ENCODE measurements at regions not wholly inside any gene's neighbourhood (a gene's known extent, or its start where the extent isn't known, plus 50 kb on each side); places are given as distances from the start of the nearest gene placed in this dataset.

GRCh38 chr14:22497144-22497423 lies 91.9 kb downstream of the DAD1 start:
- Histone ChIP-seq H3K4me3 (ENCODE audit: low read depth in 2 of 2, low read length in 2 of 2) (no peak overlapping the region), H3K36me3 (ENCODE audit: control insufficient read depth, insufficient read depth, low read length) (no peaks in the 10 kb centered on the region), H3K4me1 (ENCODE audit: control insufficient read depth, insufficient read depth, low read length) (no peaks in the 10 kb centered on the region), H3K27me3 (ENCODE audit: control insufficient read depth, insufficient read depth, low read length) (peaks cover 3% of the 10 kb centered on the region), H3K9me3 (ENCODE audit: control insufficient read depth, insufficient read depth, low read depth, low read length) (no peaks in the 10 kb centered on the region), H3K27ac (ENCODE audit: low read length) (no peak overlapping the region)
- intact Hi-C loops (cut with micrococcal nuclease; ENCODE audit: unreplicated experiment) (no loop called here), in situ Hi-C loops (cut with HindIII; ENCODE audit: low pct_unique_long_range_greater_than_20kb, low sequenced_read_pairs) (no loop called here)
- TF ChIP-seq CTCF (IDR thresholded peaks at IDR 0.05): no peak
- no peak for TF ChIP-seq SIN3A (IDR thresholded peaks at IDR 0.05; ENCODE audit: borderline replicate concordance, insufficient read depth, low read depth, low read length)
- no peak for TF ChIP-seq POLR2AphosphoS5 (IDR thresholded peaks at IDR 0.05; ENCODE audit: low read depth, low read length)
- TF ChIP-seq TCF7L2 (IDR thresholded peaks at IDR 0.05; ENCODE audit: low read depth, low read length): no peak
- TF ChIP-seq REST (IDR thresholded peaks at IDR 0.05; ENCODE audit: insufficient read depth in 1 of 2, low read depth in 2 of 2, low read length in 1 of 2): no peak
- no TSS peak for BruUV-seq (replicated peaks)
- CTCF ChIA-PET: no interaction called here
- ATAC-seq (no peak), DNase-seq (ENCODE audit: low read depth, low spot score) (no peak)
- POLR2A ChIA-PET: no interaction called here

- POLR2A ChIA-PET: no interaction called here
- no peak for TF ChIP-seq TCF7L2 (IDR thresholded peaks at IDR 0.05; ENCODE audit: low read depth, low read length)
- TF ChIP-seq REST (IDR thresholded peaks at IDR 0.05; ENCODE audit: insufficient read depth in 1 of 2, low read depth in 2 of 2, low read length in 1 of 2): no peak
- TF ChIP-seq CTCF (IDR thresholded peaks at IDR 0.05): no peak
- TF ChIP-seq POLR2AphosphoS5 (IDR thresholded peaks at IDR 0.05; ENCODE audit: low read depth, low read length): no peak
- TF ChIP-seq SIN3A (IDR thresholded peaks at IDR 0.05; ENCODE audit: borderline replicate concordance, insufficient read depth, low read depth, low read length): no peak
- CTCF ChIA-PET: no interaction called here
- Histone ChIP-seq H3K36me3 (ENCODE audit: control insufficient read depth, insufficient read depth, low read length) (no peaks in the 10 kb centered on the region), H3K4me3 (ENCODE audit: low read depth in 2 of 2, low read length in 2 of 2) (no peak overlapping the region), H3K9me3 (ENCODE audit: control insufficient read depth, insufficient read depth, low read depth, low read length) (no peaks in the 10 kb centered on the region), H3K27me3 (ENCODE audit: control insufficient read depth, insufficient read depth, low read length) (no peaks in the 10 kb centered on the region; the same call in none of the 2 replicates), H3K4me1 (ENCODE audit: control insufficient read depth, insufficient read depth, low read length) (no peaks in the 10 kb centered on the region), H3K27ac (ENCODE audit: low read length) (no peak overlapping the region)
- intact Hi-C loops (cut with micrococcal nuclease; ENCODE audit: unreplicated experiment) (no loop called here), in situ Hi-C loops (cut with HindIII; ENCODE audit: low pct_unique_long_range_greater_than_20kb, low sequenced_read_pairs) (no loop called here)
- no TSS peak for BruUV-seq (replicated peaks)
- ATAC-seq (no peak), DNase-seq (ENCODE audit: low read depth, low spot score) (no peak)
Measured at GRCh38 chr14:22494486-22495135, 94.4 kb downstream of the DAD1 start.
